Lung (tissue), 11 donors: ENCODE measurements at regions not wholly inside any gene's neighbourhood (a gene's known extent, or its start where the extent isn't known, plus 50 kb on each side); places are given as distances from the start of the nearest gene placed in this dataset.
"Not testable (repeated sequence)": the region's sequence is repeated elsewhere in the genome, so short reads cannot be mapped to it uniquely, and the experiment has no call there.

ENCODE experiments used
- ATAC-seq: fragments of 200-7000 bp; cut with Tn5 transposase; one replicate; pipeline ENCODE4 v1.9.1; 2020; ENCODE audit warnings: moderate number of reproducible peaks; ENCODE audit not compliant: insufficient read depth, low FRiP score
- DNase-seq, 3 donors: peaks; one replicate each; pipeline ENCODE4 v3.0.0-alpha.2; 2013 to 2017
- H3K27ac ChIP-seq, 2 donors: one replicate each; pipeline ENCODE4 v1.5.1; 2013; ENCODE audit warnings: mild to moderate bottlenecking in 2 of 2, moderate library complexity in 2 of 2, control low read depth in 1 of 2, inconsistent platforms in 1 of 2, low read depth in 1 of 2, low read length in 1 of 2
- H3K27me3 ChIP-seq, 3 donors: one replicate each; pipeline ENCODE4 v1.5.1; 2013; ENCODE audit warnings: low read length in 2 of 3; ENCODE audit not compliant: control insufficient read depth in 3 of 3, insufficient read depth in 3 of 3
- H3K36me3 ChIP-seq, 4 donors: one replicate each; pipeline ENCODE4 v1.5.1; 2013; ENCODE audit warnings: low read length in 4 of 4, mild to moderate bottlenecking in 1 of 4, moderate library complexity in 1 of 4; ENCODE audit not compliant: control insufficient read depth in 4 of 4, insufficient read depth in 4 of 4
- H3K4me1 ChIP-seq, 5 donors: one replicate each; pipeline ENCODE4 v1.5.1; 2013; ENCODE audit warnings: low read length in 5 of 5, mild to moderate bottlenecking in 2 of 5, moderate library complexity in 1 of 5; ENCODE audit not compliant: control insufficient read depth in 5 of 5, insufficient read depth in 5 of 5
- H3K4me3 ChIP-seq: one replicate; pipeline ENCODE4 v1.5.1; 2013; ENCODE audit warnings: mild to moderate bottlenecking, control low read depth, moderate library complexity
- H3K9ac ChIP-seq, 2 donors: one replicate each; pipeline ENCODE4 v1.5.1; 2013; ENCODE audit warnings: low read length in 2 of 2, control low read depth in 1 of 2; ENCODE audit not compliant: insufficient read depth in 1 of 2
- H3K9me3 ChIP-seq, 4 donors: one replicate each; pipeline ENCODE4 v1.5.1; 2013; ENCODE audit warnings: low read length in 3 of 4, mild to moderate bottlenecking in 1 of 4, moderate library complexity in 1 of 4; ENCODE audit not compliant: control insufficient read depth in 4 of 4, insufficient read depth in 3 of 4
- CTCF ChIP-seq: IDR thresholded peaks from 2 replicates; pipeline ENCODE4 v1.5.1; 2012; ENCODE audit warnings: mild to moderate bottlenecking; ENCODE audit errors: control extremely low read depth, extremely low read depth
- WGBS, 2 donors: extraction: QIAGEN DNeasy Blood & Tissue Kit; methylation state at CpG; one replicate each; pipeline ENCODE4 v1.1.7; 2013; 5-methylcytosine and 5-hydroxymethylcytosine counted together
- donor health status: control.
- donor health status: control.
- donor health status: Bipolar disorder and iron deficiency.
- donor health status: healthy.
- donor health status: DM: yes; HTN: yes; CAD: no.

- H3K36me3 ChIP-seq = no peaks in the 10 kb centered on the region
- no peak for ATAC-seq
- 89 to 90% methylated on average over 5 of the region's 5 CpGs for WGBS, 2 donors
These were observed 509.0 kb upstream of the SLC39A10 start for GRCh38 chr2:195148004-195148403.

GRCh38 chr2:195146761-195147541 lies 510.1 kb upstream of the SLC39A10 start:
- Histone ChIP-seq H3K27ac (no peak overlapping the region), H3K9ac (no peak overlapping the region), H3K4me3 (no peak overlapping the region), H3K4me1 (no peaks in the 10 kb centered on the region), H3K36me3 (no peaks in the 10 kb centered on the region), H3K9me3 (peaks cover 0 to 6% (median 0%) of the 10 kb centered on the region in 4 donors), H3K27me3 (no peaks in the 10 kb centered on the region)
- no peak for TF ChIP-seq CTCF
- DNase-seq = no peak
- 82 to 85% methylated on average over 4 of the region's 4 CpGs for WGBS, 2 donors
- ATAC-seq = no peak

More at GRCh38 chr2:195148004-195148403, 509.0 kb upstream of the SLC39A10 start:
- TF ChIP-seq CTCF = no peak
- no peak overlapping the region for H3K4me3 ChIP-seq
- H3K9me3 ChIP-seq = peaks cover 0 to 6% (median 0%) of the 10 kb centered on the region in 4 donors
- H3K27ac ChIP-seq = no peak overlapping the region
- H3K4me1 ChIP-seq = no peaks in the 10 kb centered on the region
- H3K9ac ChIP-seq = no peak overlapping the region
- no peak for DNase-seq
- H3K27me3 ChIP-seq = no peaks in the 10 kb centered on the region

- ATAC-seq (no peak), DNase-seq (no peak)
- WGBS, 2 donors = 86 to 88% methylated on average over 7 of the region's 7 CpGs
These were observed 518.6 kb upstream of the SLC39A10 start for GRCh38 chr2:195138435-195138834.

GRCh38 chr2:195125889-195126288 lies 531.1 kb upstream of the SLC39A10 start:
- ATAC-seq, DNase-seq, H3K27ac ChIP-seq, H3K9me3 ChIP-seq, H3K9ac ChIP-seq, H3K4me1 ChIP-seq, H3K4me3 ChIP-seq, H3K27me3 ChIP-seq, H3K36me3 ChIP-seq: not testable (repeated sequence)
- WGBS, 2 donors = 92 to 98% methylated on average over 3 of the region's 3 CpGs

More at GRCh38 chr2:195138435-195138834, 518.6 kb upstream of the SLC39A10 start:
- Histone ChIP-seq H3K36me3 (no peaks in the 10 kb centered on the region), H3K27ac (no peak overlapping the region), H3K9me3 (peaks cover 0 to 4% (median 0%) of the 10 kb centered on the region in 4 donors), H3K9ac (no peak overlapping the region), H3K4me1 (no peaks in the 10 kb centered on the region), H3K4me3 (no peak overlapping the region), H3K27me3 (no peaks in the 10 kb centered on the region)
- TF ChIP-seq CTCF = no peak
